SK-N-SH (cell line): ENCODE measurements at regions not wholly inside any gene's neighbourhood (a gene's known extent, or its start where the extent isn't known, plus 50 kb on each side); places are given as distances from the start of the nearest gene placed in this dataset.

Experiments
- CTCF ChIA-PET: fragments of 300-600, 350-600 bp; formaldehyde crosslinking; extraction: SDS; loops from one replicate; lab custom pipeline; 2021; lab: Yijun Ruan, JAX
- POLR2A ChIA-PET: fragments of 350-600 bp; sonication (Branson Sonifier 250); formaldehyde crosslinking; extraction: SDS; loops from one replicate; lab custom pipeline; 2020; ENCODE audit warnings: antibody characterized with exemption, inconsistent platforms; lab: Yijun Ruan, JAX
- DNase-seq: peaks from one replicate; pipeline ENCODE4 v3.0.0; 2012
- H2AFZ ChIP-seq: fragments of 200-600 bp; sonication (generic); 2 replicates; pipeline ENCODE4 v1.8.1; 2016; ENCODE audit warnings: antibody characterized with exemption, mild to moderate bottlenecking, low read depth
- H3F3A ChIP-seq: fragments of 200-600 bp; sonication (generic); replicated peaks from 2 replicates; pipeline ENCODE3; 2016; ENCODE audit warnings: antibody characterized with exemption, mild to moderate bottlenecking; ENCODE audit not compliant: insufficient read depth
- H3K27ac ChIP-seq, 2 experiments: fragments of 200-500 bp in 1 of 2; fragments of 200-600 bp in 1 of 2; sonication (Bioruptor generic) in 1 of 2; sonication (generic), shearing (Covaris generic) in 1 of 2; 2 replicates each; pipeline versions ENCODE4 v1.5.1 to v1.6.1; 2014 to 2016; ENCODE audit warnings: low read depth in 2 of 2, inconsistent platforms in 1 of 2, low read length in 1 of 2, mild to moderate bottlenecking in 1 of 2, mixed read lengths in 1 of 2
- H3K27me3 ChIP-seq: fragments of 200-600 bp; sonication (generic), shearing (Covaris generic); 2 replicates; pipeline ENCODE4 v1.6.1; 2016; ENCODE audit warnings: mixed run types; ENCODE audit not compliant: insufficient read depth
- H3K36me3 ChIP-seq, 2 experiments: fragments of 200-500 bp in 1 of 2; fragments of 200-600 bp in 1 of 2; sonication (Bioruptor generic) in 1 of 2; sonication (generic) in 1 of 2; replicated peaks in 1 of 2; 2 replicates each; pipeline versions ENCODE3 to v1.5.1; 2014 to 2016; ENCODE audit warnings: low read length in 1 of 2, mild to moderate bottlenecking in 1 of 2; ENCODE audit not compliant: insufficient read depth in 2 of 2, control insufficient read depth in 1 of 2
- H3K4me1 ChIP-seq, 2 experiments: fragments of 200-500 bp in 1 of 2; fragments of 200-600 bp in 1 of 2; sonication (Bioruptor generic) in 1 of 2; sonication (generic), shearing (Covaris generic) in 1 of 2; 2 replicates each; pipeline versions ENCODE4 v1.5.1 to v1.6.1; 2014 to 2016; ENCODE audit warnings: low read depth in 1 of 2, low read length in 1 of 2, mixed run types in 1 of 2; ENCODE audit not compliant: insufficient read depth in 2 of 2, control insufficient read depth in 1 of 2
- H3K4me2 ChIP-seq: fragments of 200-600 bp; sonication (generic), shearing (Covaris generic); 2 replicates; pipeline ENCODE4 v1.6.1; 2017; ENCODE audit warnings: mixed run types
- H3K4me3 ChIP-seq, 2 experiments: fragments of 200-500 bp in 1 of 2; fragments of 200-600 bp in 1 of 2; sonication (Bioruptor generic) in 1 of 2; sonication (generic), shearing (Covaris generic) in 1 of 2; 2 replicates each; pipeline versions ENCODE4 v1.5.1 to v1.8.1; 2014 to 2016; ENCODE audit warnings: low read depth in 2 of 2, inconsistent platforms in 1 of 2, low read length in 1 of 2, mild to moderate bottlenecking in 1 of 2, mixed read lengths in 1 of 2, moderate library complexity in 1 of 2
- H3K79me2 ChIP-seq: fragments of 200-600 bp; sonication (generic); 2 replicates; pipeline ENCODE4 v1.8.1; 2017; ENCODE audit warnings: mild to moderate bottlenecking; ENCODE audit not compliant: insufficient read depth
- H3K9ac ChIP-seq: fragments of 200-600 bp; sonication (generic); 2 replicates; pipeline ENCODE4 v1.6.1; 2017; ENCODE audit warnings: mixed run types
- H3K9me2 ChIP-seq: fragments of 200-600 bp; sonication (generic); 2 replicates; pipeline ENCODE4 v1.6.1; 2017; ENCODE audit warnings: mixed run types
- H3K9me3 ChIP-seq: fragments of 200-600 bp; sonication (generic); 2 replicates; pipeline ENCODE4 v1.6.1; 2017; ENCODE audit warnings: mixed run types, mild to moderate bottlenecking, moderate library complexity
- H4K20me1 ChIP-seq: fragments of 200-600 bp; sonication (generic); 2 replicates; pipeline ENCODE4 v1.6.1; 2017; ENCODE audit warnings: mild to moderate bottlenecking, mixed run types; ENCODE audit not compliant: insufficient read depth
- ELF1 ChIP-seq: IDR thresholded peaks from 2 replicates; pipeline ENCODE4 v1.4.0; 2012
- EP300 ChIP-seq, 2 experiments: IDR thresholded peaks; 2 replicates each; pipeline versions ENCODE4 v1.4.0 to v1.6.1; 2012; ENCODE audit warnings: borderline replicate concordance in 1 of 2, low read depth in 1 of 2, low read length in 1 of 2
- FOSL2 ChIP-seq: IDR thresholded peaks from 2 replicates; pipeline ENCODE4 v1.4.0; 2012; ENCODE audit warnings: low read depth, mild to moderate bottlenecking, moderate library complexity, borderline replicate concordance
- FOXJ3 ChIP-seq: sonication (generic); formaldehyde crosslinking; IDR thresholded peaks from 2 replicates; pipeline ENCODE4 v1.5.1; 2020; ENCODE audit warnings: mild to moderate bottlenecking, missing genetic modification reagents
- GABPA ChIP-seq: IDR thresholded peaks from 2 replicates; pipeline ENCODE4 v1.4.0; 2012; ENCODE audit warnings: low read depth, mild to moderate bottlenecking
- GATA2 ChIP-seq: sonication (generic); formaldehyde crosslinking; IDR thresholded peaks from 2 replicates; pipeline ENCODE4 v1.5.0; 2020; ENCODE audit warnings: mild to moderate bottlenecking, missing genetic modification reagents
- JUND ChIP-seq: IDR thresholded peaks from 2 replicates; pipeline ENCODE4 v1.4.0; 2012
- NFIC ChIP-seq: IDR thresholded peaks from 2 replicates; pipeline ENCODE4 v1.4.0; 2012; ENCODE audit warnings: borderline replicate concordance
- POLR2AphosphoS5 ChIP-seq: IDR thresholded peaks from 2 replicates; pipeline ENCODE4 v1.6.1; 2012; ENCODE audit warnings: low read depth, low read length
- RAD21 ChIP-seq: IDR thresholded peaks from 2 replicates; pipeline ENCODE4 v1.6.1; 2012; ENCODE audit warnings: mild to moderate bottlenecking, low read length
- RCOR1 ChIP-seq: fragments of 150-350 bp; IDR thresholded peaks from 2 replicates; pipeline ENCODE4 v1.6.1; 2017; ENCODE audit warnings: antibody characterized with exemption, low read length
- RFX5 ChIP-seq: IDR thresholded peaks from 2 replicates; pipeline ENCODE4 v1.6.1; 2012; ENCODE audit warnings: mild to moderate bottlenecking, improper control_type of control experiment, low read length
- RXRA ChIP-seq: IDR thresholded peaks from 2 replicates; pipeline ENCODE4 v1.4.0; 2012; ENCODE audit warnings: low read depth, mild to moderate bottlenecking, borderline replicate concordance
- SIN3A ChIP-seq: IDR thresholded peaks from 2 replicates; pipeline ENCODE4 v1.6.1; 2012; ENCODE audit warnings: low read depth, mild to moderate bottlenecking, low read length, moderate library complexity, borderline replicate concordance
- TAF1 ChIP-seq: IDR thresholded peaks from 2 replicates; pipeline ENCODE4 v1.6.1; 2012; ENCODE audit warnings: low read depth, mild to moderate bottlenecking, low read length, moderate library complexity, borderline replicate concordance
- TEAD4 ChIP-seq: IDR thresholded peaks from 2 replicates; pipeline ENCODE4 v1.4.0; 2012; ENCODE audit warnings: mild to moderate bottlenecking, borderline replicate concordance; ENCODE audit not compliant: insufficient read depth
- YY1 ChIP-seq: IDR thresholded peaks from 2 replicates; pipeline ENCODE4 v1.4.0; 2012; ENCODE audit warnings: low read depth, mild to moderate bottlenecking
- WGBS: methylation state at CpG from one replicate; pipeline ENCODE4 v1.1.6; 2017; ENCODE audit warnings: low lambda C conversion rate; 5-methylcytosine and 5-hydroxymethylcytosine counted together
- TF ChIP-seq, protein P1 (sequence below): IDR thresholded peaks from 2 replicates; pipeline ENCODE4; 2012
- TF ChIP-seq, protein P2 (sequence below): IDR thresholded peaks from 2 replicates; pipeline ENCODE4 v1.4.0; 2012; ENCODE audit warnings: low read depth, borderline replicate concordance

DNA sequence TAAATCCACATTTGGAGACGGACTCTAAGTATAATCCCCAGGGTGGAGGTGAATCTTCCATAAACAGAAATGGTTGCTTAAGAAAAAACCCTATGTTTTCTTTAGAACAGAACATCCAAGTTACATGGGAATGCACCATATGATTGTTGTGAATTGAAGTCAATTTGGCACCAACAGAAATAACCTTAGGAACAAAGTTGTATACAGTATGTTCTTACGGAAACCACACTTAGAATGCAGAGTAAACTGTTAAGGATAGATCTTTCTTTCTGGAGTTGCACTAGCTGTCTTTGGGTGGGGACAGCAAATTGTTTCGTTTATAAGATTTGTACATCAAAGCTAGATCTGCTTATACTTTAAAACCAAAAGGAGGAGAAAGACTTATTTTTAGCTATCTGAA lies 316.4 kb downstream of the PTEN start:
- H3K27me3 ChIP-seq, result no peaks in the 10 kb centered on the region
- no peak overlapping the region for H3K4me2 ChIP-seq
- no peak overlapping the region for H3K4me3 ChIP-seq
- H3K9ac ChIP-seq, result no peak overlapping the region
- peaks cover 0 to 5% of the 10 kb centered on the region in 2 experiments for H3K36me3 ChIP-seq
- H3K9me2 ChIP-seq, result no peaks in the 10 kb centered on the region
- no peak for TF ChIP-seq JUND
- no peak for TF ChIP-seq GATA2 (CRISPR knock-in tag)
- no peak for TF ChIP-seq FOSL2
- no peak for TF ChIP-seq RXRA
- no peak for TF ChIP-seq SIN3A
- TF ChIP-seq FOXJ3 (CRISPR knock-in tag), result no peak
- TF ChIP-seq NFIC, result no peak
- TF ChIP-seq, protein P1, sequence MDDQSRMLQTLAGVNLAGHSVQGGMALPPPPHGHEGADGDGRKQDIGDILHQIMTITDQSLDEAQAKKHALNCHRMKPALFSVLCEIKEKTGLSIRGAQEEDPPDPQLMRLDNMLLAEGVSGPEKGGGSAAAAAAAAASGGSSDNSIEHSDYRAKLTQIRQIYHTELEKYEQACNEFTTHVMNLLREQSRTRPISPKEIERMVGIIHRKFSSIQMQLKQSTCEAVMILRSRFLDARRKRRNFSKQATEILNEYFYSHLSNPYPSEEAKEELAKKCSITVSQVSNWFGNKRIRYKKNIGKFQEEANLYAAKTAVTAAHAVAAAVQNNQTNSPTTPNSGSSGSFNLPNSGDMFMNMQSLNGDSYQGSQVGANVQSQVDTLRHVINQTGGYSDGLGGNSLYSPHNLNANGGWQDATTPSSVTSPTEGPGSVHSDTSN, result no peak
- no peak for TF ChIP-seq ELF1
- no peak for TF ChIP-seq POLR2AphosphoS5
- peaks cover 3% of the 10 kb centered on the region; the same call in 1 of the 2 replicates for H3K9me3 ChIP-seq
- no peaks in the 10 kb centered on the region for H3F3A ChIP-seq
- CTCF ChIA-PET, result no interaction called here
- 80% methylated on average over 3 of the region's 3 CpGs for WGBS
- POLR2A ChIA-PET, result no interaction called here
- no peak overlapping the region for H2AFZ ChIP-seq
- H3K4me1 ChIP-seq, result no peaks in the 10 kb centered on the region
- no peak overlapping the region for H3K27ac ChIP-seq
- no peaks in the 10 kb centered on the region for H4K20me1 ChIP-seq
- DNase-seq, result no peak
- no peaks in the 10 kb centered on the region for H3K79me2 ChIP-seq

DNA sequence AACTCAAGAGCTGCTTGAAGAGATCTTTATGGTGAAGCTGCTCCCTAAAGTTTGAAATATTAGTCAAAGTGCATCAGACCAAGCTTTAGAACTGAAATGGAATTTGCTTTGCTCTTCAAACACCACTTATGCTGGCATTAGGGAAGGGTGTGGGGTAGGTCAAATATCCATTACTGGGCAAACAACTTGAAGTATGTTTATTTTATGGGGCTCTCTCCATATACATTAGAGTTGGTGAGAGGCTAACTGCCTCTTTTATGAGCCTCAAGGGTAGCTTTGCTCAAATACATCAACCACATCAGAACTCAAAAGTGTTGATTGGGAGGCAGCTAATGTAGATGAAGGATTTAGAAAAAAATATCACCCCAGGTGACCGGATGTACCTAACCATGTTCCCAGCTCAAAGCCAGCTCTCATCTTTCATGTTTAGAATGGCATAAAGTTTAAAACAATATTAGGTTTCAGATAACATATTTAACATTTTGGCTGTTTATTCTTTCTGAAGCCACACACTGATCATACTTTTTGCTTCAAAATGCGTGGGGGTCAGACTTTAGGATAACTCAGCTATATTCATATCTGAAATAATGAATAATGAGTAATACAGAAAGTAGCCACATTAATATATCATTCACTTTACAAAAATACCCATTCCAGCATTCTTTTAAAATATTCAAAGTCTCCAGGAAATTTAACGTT lies 318.6 kb downstream of the PTEN start:
- no peak for DNase-seq
- H3K79me2 ChIP-seq, result no peaks in the 10 kb centered on the region
- TF ChIP-seq EP300 (IDR thresholded peaks at IDR 0.05; ENCODE audit: borderline replicate concordance in 1 of 2, low read depth in 1 of 2, low read length in 1 of 2), result no peak
- no peak for TF ChIP-seq TEAD4
- TF ChIP-seq YY1, result no peak
- TF ChIP-seq, protein P2, sequence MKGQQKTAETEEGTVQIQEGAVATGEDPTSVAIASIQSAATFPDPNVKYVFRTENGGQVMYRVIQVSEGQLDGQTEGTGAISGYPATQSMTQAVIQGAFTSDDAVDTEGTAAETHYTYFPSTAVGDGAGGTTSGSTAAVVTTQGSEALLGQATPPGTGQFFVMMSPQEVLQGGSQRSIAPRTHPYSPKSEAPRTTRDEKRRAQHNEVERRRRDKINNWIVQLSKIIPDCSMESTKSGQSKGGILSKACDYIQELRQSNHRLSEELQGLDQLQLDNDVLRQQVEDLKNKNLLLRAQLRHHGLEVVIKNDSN, result no peak
- TF ChIP-seq RCOR1, result no peak
- TF ChIP-seq FOXJ3 (CRISPR knock-in tag), result no peak
- no peak for TF ChIP-seq ELF1
- TF ChIP-seq RFX5, result no peak
- TF ChIP-seq, protein P1, result no peak
- TF ChIP-seq FOSL2, result no peak
- TF ChIP-seq GABPA, result no peak
- no peak for TF ChIP-seq TAF1
- no peak for TF ChIP-seq RAD21
- TF ChIP-seq, all 33 proteins: peak for 0
- Histone ChIP-seq H3K4me2 (no peak overlapping the region), H3K9me2 (no peaks in the 10 kb centered on the region), H3K4me3 (no peak overlapping the region), H3K27me3 (no peaks in the 10 kb centered on the region), H3K27ac (no peak overlapping the region), H3K9me3 (no peaks in the 10 kb centered on the region), H3K9ac (no peak overlapping the region), H3K36me3 (no peaks in the 10 kb centered on the region), H4K20me1 (no peaks in the 10 kb centered on the region), H3F3A (no peaks in the 10 kb centered on the region), H3K4me1 (no peaks in the 10 kb centered on the region), H2AFZ (no peak overlapping the region)
- ChIA-PET POLR2A (no interaction called here), CTCF (interaction anchor here (0.8 to 1.7 kb wide), 3 partner anchors 9 to 320 kb away, joined by 3 to 5 read pairs (median 4); no protein-coding TSS in a partner anchor)
- 75% methylated on average over 3 of the region's 3 CpGs for WGBS
